HL-60 (cell line): ENCODE measurements at regions not wholly inside any gene's neighbourhood (a gene's known extent, or its start where the extent isn't known, plus 50 kb on each side); places are given as distances from the start of the nearest gene placed in this dataset.

Experiments used
- DNase-seq, 2 experiments: peaks; one replicate each; pipeline ENCODE4 v3.0.0-alpha.2; 2010 to 2020; ENCODE audit warnings: low read depth in 1 of 2, low spot score in 1 of 2
- H3K27ac ChIP-seq: fragments of 250-450 bp; sonication (Bioruptor Pico); replicated peaks from 2 replicates; pipeline ENCODE4 v1.5.1; 2020; ENCODE audit warnings: mild to moderate bottlenecking, moderate library complexity
- H3K27me3 ChIP-seq: fragments of 250-450 bp; sonication (Bioruptor Pico); 2 replicates; pipeline ENCODE4 v1.5.1; 2021; ENCODE audit warnings: mild to moderate bottlenecking, moderate library complexity; ENCODE audit not compliant: insufficient read depth, poor library complexity, severe bottlenecking
- H3K4me3 ChIP-seq: replicated peaks from 2 replicates; pipeline ENCODE4 v1.5.1; 2011; ENCODE audit warnings: mild to moderate bottlenecking, control low read depth, low read length; ENCODE audit not compliant: insufficient read depth
- GABPA ChIP-seq: IDR thresholded peaks from 2 replicates; pipeline ENCODE4 v1.6.1; 2012; ENCODE audit warnings: low read depth
- POLR2AphosphoS5 ChIP-seq: IDR thresholded peaks from 2 replicates; pipeline ENCODE4 v1.6.1; 2012; ENCODE audit warnings: low read depth
- REST ChIP-seq: IDR thresholded peaks from 2 replicates; pipeline ENCODE4 v1.6.1; 2012; ENCODE audit warnings: low read depth; ENCODE audit not compliant: insufficient replicate concordance
- SPI1 ChIP-seq: IDR thresholded peaks from 2 replicates; pipeline ENCODE4 v1.6.1; 2012; ENCODE audit warnings: low read depth, mild to moderate bottlenecking, borderline replicate concordance
- TF ChIP-seq, protein P1 (sequence below): IDR thresholded peaks from one replicate; pipeline ENCODE4 v1.5.1; 2011; ENCODE audit warnings: low read length, control low read depth, inconsistent platforms; ENCODE audit not compliant: insufficient read depth

GRCh38 chr10:121064491-121064890 lies 213.3 kb downstream of the WDR11 start:
- DNase-seq: no peak
- TF ChIP-seq POLR2AphosphoS5: no peak
- no peak for TF ChIP-seq SPI1
- no peak for TF ChIP-seq REST
- no peak for TF ChIP-seq GABPA
- TF ChIP-seq, protein P1, sequence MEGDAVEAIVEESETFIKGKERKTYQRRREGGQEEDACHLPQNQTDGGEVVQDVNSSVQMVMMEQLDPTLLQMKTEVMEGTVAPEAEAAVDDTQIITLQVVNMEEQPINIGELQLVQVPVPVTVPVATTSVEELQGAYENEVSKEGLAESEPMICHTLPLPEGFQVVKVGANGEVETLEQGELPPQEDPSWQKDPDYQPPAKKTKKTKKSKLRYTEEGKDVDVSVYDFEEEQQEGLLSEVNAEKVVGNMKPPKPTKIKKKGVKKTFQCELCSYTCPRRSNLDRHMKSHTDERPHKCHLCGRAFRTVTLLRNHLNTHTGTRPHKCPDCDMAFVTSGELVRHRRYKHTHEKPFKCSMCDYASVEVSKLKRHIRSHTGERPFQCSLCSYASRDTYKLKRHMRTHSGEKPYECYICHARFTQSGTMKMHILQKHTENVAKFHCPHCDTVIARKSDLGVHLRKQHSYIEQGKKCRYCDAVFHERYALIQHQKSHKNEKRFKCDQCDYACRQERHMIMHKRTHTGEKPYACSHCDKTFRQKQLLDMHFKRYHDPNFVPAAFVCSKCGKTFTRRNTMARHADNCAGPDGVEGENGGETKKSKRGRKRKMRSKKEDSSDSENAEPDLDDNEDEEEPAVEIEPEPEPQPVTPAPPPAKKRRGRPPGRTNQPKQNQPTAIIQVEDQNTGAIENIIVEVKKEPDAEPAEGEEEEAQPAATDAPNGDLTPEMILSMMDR: no peak
- H3K27ac ChIP-seq: no peak overlapping the region

GRCh38 chr10:121065330-121065729 lies 214.2 kb downstream of the WDR11 start:
- TF ChIP-seq POLR2AphosphoS5: no peak
- no peak for TF ChIP-seq SPI1
- no peak for TF ChIP-seq REST
- TF ChIP-seq GABPA: no peak
- TF ChIP-seq, protein P1: no peak
- no peak for DNase-seq
- no peaks in the 10 kb centered on the region for H3K27me3 ChIP-seq
- H3K27ac ChIP-seq: no peak overlapping the region
- H3K4me3 ChIP-seq: no peak overlapping the region

More at GRCh38 chr10:121064491-121064890, 213.3 kb downstream of the WDR11 start:
- Histone ChIP-seq H3K27me3 (no peaks in the 10 kb centered on the region), H3K4me3 (no peak overlapping the region)

DNA sequence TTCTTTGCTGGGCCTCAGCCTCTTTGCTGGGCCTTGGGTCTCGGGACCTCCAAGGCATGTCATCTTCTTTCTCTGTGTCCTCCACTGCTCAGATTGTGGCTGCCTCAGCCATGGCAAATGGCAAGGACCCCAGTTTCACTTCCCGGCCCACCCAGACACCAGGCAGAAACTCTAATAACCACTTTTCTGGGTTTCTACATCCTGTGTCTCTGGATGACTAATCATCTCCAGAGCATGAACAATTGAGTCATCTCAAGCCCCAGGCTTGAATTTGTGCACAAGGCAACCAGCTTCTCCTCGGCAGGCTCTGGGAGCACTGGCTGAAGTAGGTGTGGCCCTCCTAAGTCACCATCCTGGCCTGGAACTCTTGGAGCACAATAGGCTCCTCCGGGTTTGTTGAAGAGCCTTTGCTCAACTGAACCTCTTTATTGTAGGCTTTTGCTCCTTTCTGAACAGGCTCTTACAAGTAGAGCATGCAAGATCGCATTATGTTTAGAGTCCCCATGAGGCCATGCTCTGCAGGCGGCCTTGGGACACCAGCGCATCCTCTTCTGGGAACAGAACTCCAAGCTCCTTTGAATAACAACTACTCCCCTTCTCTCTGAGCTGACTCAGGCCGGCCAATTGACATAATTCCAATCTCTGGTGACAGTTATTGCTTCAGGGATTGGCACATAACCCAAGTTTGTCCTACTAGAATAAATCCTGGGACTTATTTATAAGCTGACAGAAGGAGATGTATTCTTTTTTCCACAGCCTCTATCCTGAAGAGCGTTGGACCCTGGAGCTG lies 218.1 kb downstream of the WDR11 start:
- H3K4me3 ChIP-seq: no peak overlapping the region
- peak in 1 of 2 experiments; percentile 79 for DNase-seq
- TF ChIP-seq, protein P1: no peak
- no peak for TF ChIP-seq GABPA
- TF ChIP-seq POLR2AphosphoS5: no peak
- no peak for TF ChIP-seq REST
- no peak for TF ChIP-seq SPI1
- no peaks in the 10 kb centered on the region for H3K27me3 ChIP-seq
- H3K27ac ChIP-seq: no peak overlapping the region
